ENCODE measurements at regions not wholly inside any gene's neighbourhood (a gene's known extent, or its start where the extent isn't known, plus 50 kb on each side); places are given as distances from the start of the nearest gene placed in this dataset.

DNA sequence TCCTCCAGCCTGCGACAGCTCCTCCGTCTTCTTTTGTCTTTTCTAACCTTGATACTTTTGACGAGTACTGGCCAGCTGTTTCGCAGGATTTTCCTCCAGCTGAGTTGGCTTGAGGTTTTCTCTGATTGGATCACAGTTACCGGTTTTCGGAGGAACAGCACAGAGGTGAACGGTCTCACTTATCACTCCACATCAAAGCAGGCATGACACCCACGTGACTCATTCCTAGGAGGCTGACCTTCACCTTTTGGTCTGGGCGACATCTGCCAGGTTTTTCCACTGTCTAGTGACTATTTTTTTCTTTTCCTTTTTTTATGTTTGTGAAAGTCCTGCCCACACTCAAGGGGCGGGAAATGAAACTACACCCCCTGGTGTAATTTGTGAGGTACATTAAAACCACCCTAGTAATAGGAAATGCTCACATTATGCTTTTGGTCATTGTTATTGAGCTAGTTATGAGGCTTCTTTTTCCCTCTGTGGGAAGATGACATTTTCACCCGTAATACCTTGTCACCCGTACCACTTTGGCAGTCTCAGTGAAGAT lies 319.2 kb downstream of the GADD45G start:
- peak; percentile 62 for DNase-seq

DNA sequence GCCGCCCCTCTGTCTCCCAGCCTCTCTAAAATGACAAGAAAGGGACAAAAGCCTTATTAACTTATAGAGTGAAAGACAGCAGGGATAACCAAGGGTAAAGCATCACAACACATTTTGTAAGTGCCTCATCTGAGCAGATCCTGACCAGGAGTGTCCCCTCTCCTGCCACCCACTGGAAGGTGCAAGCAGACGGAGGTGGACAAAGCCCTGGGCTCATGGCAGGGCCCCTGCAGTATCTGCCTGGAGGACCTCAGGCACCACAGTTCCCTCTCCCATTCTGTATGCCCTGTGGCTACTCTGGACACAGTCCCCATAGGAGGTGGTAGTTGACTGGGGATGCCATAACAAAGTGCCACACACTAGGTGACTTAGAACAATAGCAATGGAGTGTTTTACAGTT lies 319.8 kb downstream of the GADD45G start:
- no peak for DNase-seq

DNA sequence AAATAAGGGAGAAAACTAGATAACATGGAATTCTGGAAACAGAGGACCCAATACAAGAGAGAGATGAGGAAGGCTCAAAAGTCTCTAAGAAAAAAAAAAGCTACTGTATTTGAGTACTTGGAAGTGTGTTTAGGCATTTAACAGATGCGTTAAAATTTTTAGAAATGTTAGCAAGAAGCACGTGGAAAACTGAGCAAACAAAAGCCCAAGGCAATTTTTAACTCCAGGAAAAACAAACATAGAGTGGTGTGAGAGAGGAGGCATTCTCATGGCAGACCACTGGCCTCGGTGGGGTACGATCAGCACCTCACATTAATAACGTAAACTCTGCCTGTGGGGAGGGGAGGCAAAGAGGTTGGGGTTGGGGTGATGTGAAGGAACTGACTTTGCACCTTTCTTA lies 321.4 kb downstream of the GADD45G start:
- DNase-seq, result no peak

DNA sequence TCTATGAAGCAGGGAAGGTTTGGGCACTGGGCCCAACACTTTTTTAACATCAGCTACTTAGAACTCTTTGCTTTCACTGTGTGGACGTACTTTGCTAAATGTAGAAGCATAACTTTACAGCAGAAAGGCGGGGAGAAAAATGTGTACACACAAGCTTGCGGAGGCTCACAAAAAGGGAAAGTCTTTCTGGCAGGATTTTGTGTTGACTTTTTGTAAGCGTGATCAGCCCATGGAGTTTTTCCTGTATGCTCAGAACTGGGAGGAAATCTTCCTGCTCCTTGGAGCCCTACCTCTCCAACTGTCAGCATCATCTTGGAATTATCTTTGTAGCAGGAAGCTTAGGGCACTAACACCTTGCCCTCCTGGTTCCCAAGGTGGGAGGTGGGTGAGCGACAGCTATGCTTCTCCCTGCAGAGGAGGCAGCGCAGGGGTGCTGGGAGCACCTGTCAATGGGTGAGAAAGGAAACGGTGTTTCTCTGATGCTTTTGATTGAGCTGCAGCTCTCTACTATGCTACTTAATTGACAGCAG lies 321.9 kb downstream of the GADD45G start:
- no peak for DNase-seq

DNA sequence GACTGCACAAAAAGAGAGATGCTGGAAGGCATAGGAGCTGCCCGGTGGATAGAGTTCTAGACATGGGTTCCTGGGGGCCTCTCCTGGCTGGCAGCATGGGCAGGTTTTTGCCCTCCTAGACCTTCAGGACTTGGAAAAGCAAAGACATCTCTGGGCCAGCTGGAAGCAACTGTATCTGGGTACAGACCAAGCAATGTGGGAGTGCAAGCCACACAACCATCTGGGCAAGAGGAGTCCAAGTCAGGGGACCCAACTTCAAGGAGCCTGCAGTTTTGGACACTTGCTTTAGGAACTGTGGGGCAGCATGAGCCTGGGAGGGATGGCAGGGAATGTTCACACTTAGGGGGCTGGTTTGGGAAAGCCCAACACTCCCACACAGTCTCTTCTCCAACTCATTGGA lies 323.3 kb downstream of the GADD45G start:
- DNase-seq, result no peak

DNA sequence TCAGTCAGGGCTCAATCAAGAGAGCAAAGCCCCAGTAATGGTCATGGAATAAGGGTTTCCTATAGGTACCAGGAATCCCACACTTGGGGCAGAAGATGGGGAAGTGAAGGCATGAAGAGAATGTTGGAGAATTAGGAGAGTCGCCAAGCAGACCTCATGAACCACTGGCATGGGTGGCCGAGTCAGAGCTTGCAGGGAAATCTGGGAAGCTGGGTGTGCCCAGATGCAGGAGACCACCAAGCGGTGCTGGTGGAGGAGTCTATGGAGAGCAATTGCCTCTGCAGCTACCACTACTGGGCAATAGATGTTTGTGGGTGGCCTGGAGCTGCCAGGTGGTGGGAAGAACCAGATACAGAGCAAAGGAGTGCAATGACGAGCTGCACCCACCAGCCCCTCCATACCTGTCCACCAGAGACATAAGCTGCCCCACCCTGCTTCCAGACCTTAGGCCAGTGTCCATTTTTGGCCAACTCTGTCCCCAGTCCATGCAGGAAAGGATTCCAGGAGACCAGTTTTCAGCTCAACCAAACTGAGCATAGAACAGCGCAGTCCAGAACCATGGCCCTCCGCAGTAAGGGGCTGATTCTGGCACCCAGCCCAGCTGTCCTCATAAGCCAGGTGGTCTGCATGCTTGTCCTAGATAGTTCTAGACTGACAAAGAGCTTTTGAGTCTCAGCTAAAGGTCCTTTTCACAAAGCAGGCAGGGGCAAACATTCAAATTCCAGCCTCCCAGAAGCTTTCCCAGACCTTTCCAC lies 323.9 kb downstream of the GADD45G start:
- DNase-seq, result no peak

DNA sequence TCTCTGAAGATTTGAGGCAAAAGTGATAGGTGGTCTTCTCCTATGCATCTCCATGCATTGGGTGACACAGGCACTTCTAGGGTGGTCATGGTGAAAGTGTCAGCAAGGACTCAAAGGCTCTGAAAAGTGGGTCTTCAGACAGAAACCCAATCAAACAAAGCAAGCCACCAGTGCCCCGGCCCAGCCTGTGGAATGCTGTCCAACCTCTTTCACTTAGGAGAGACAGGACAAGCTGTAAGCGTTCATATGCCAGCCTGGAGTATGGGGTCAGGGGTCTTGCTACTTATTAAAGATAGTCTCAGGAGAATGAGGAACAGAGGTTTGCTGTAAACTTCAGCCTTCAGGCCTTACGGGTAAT lies 324.5 kb downstream of the GADD45G start:
- no peak for DNase-seq

DNA sequence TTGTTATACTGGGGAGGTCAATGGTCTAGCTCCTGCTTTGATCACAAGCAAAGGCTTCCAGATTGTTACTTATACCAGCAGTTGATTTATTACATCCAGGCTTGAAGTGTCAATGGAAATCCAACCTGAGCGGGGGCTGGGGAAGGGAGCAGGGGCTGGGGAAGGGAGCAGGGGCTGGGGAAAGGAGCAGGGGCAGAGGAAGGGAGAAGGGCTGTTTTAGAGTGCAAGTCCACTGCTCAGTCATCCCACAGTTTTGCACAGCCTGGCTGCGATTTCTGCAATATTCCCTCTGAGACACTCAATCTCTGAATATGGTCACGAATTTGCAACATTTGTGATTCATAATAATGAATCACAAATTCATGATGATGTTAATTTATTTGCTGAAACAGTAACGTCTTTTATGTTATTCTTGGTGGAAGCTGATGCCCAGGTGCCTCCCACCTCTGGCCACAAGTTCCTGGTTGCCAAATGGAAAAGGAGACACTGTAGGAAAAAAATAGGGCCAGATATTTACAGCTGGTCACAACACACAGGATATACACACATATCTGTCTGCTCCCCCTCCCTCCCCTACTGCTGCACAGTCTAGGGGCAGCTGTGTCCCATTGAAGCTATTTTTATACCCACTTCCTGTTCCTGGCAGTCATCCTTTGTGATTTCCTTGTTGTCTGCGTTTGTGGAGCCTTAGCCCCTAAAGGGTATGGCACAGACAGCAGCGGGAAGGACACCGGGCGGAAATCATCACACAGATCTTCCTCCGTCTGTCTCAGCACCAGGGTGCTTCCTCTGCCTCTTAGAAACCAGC lies 325.1 kb downstream of the GADD45G start:
- DNase-seq, result peak; percentile 81

DNA sequence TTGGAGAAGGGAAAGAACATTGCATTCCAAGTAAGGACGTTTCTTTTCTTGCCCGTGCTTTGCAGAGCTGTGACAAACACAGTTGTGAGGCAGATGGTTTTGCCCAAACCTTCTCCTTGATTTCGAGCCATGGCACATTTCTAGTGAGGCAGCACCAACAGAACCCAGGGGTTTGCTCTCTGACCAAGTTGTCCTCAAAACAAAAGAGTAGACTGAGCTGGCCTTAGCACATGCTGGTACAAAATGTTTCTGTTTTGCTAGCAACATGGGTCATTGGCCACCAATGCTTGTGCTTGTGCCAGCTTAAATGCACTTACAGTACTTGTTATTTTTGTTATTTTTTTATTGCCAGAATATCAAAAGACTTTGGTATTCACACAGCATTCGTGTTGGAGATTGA lies 328.8 kb downstream of the GADD45G start:
- no peak for DNase-seq

DNA sequence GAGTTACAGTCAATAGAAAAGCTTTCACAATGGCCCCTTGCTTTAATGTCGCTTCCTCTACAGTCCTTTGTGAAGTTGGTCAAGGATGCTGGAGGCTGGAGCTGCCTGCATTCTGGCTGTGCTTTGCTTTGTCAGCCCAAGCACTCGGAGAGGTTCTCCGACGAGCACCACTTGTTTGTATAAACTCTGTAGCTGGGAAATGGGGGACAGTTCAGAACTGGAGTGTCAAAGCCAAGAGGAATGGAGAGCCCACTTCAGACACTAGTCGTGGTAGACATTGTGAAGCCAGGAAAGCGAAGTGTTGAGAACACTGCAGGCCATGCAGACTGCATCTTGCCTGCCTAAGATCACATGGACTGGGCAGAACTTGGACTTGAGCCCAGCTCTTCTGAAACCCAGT lies 330.3 kb downstream of the GADD45G start:
- DNase-seq, result peak; percentile 74

DNA sequence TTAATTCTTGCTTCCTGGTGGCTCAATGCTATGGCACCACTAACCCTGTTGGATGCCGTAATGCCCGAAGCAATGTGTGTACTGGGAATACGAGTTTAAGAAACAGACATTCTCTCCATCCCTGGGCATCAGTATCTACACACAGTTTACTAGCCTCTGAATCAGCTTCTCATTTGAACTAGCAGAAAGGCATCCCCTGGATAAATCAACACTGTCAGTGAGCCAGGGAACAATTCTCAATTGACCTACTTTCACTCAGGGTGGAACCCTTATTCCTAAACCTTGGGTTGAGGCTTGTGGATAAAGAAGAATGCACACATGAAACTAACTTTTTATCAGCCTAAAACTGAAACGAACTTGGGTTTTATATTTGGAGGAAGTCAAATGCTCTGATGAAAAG lies 331.0 kb downstream of the GADD45G start:
- DNase-seq, result no peak

DNA sequence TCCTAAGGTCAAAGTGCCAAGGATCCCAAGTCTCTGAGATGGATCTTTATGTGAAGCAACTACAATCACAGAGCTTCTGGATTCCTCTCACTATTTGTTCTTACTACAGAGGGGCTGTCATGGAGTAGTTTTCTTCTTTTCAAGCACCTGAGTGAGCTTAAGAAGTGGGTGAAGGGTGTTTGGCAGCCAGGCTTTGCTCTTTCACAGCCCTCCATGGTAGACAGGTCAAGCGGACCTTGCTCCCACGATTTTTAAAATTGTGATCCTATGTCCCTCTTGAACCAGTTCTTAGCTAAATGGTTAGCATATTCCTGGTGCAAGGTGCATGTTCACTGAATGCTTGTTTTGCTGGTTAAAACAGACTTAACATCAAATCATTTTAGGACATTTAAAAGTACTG lies 332.2 kb downstream of the GADD45G start:
- no peak for DNase-seq

DNA sequence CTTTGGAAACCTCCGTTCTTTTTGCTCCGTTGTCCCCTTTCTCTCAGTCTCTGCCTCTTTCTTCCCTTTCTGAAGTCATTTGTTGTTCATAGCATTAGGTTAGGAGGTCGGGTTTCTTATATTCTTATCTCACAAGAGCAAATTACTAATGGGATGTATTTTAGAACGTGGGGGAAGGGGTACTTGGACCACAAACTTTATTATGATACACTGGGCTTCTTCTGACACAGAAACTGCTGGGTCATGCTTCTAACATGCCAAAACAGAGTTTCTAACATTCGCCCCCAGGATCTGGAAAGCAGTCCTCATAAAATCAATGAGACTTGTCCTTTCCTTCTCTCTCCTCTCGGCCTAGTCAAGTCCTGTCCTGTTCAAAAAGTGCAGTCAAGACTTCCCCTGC lies 334.4 kb downstream of the GADD45G start:
- DNase-seq, result no peak

DNA sequence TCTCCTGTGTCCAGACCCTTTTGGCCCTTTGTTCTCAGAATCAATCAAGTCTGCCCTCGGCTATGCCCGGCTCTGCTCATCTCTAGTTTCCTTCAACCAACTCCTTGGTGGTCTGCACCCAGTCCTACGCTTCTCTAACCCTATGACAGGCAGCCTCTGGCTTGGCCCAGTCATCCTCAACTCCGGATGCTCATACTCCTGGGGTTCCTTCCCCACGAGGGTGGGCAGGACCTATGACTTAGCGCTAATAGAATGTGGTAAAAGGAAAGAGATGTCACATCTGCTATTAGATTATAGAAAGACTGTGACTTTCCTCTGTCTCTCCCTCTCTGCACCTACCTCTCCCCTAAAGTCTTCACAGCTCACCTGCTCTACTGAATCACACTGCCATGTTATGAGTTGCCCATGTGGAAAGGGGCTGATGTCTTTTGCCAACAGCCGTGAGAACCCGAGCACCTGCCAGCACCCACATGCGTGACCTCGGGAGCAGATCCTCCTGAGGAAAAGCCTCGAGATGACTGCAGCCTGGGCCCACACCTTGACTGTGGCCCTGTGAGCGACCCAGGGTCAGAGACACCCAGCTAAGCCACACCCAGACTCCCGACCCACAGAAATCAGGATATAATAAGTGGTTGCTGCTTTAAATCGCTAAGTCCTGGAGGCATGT lies 334.9 kb downstream of the GADD45G start:
- DNase-seq, result no peak

DNA sequence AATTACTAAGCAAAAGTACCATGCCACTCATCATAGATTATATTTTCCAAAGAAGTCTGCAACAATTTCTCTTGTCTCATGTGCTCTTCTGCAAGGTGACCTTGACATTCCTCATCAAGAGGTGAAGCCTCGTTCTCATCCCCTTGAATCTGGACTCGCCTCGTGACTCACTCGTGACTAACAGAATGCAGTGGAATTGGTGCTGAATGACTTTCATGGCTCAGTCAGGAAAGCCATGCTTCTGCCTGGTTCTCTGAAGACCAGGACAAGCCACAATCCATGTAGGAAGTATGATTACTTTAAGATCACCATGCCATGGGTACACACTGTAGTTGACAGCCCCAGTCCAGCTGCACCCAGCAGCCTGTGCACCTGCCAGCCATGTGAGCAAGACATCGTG lies 335.8 kb downstream of the GADD45G start:
- DNase-seq, result no peak

DNA sequence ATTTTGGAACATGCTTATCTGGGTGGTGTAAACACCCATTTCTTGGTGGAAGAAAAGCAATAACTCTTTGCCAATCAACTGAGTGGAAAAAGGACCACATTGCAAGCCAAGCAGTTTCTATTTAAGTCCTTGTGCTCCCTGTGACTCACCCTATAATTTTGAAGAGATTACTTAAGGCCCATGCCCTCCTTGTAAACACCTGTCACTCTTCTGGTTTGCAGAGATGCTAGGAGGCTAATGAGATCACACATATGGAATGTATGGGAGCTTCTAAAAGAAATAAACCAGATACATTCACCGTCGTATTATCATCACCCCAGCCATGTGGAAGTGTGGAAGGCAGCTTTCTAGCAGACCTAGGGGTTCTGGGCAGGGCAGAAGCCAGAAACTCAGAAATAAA lies 337.1 kb downstream of the GADD45G start:
- DNase-seq, result peak; percentile 60

DNA sequence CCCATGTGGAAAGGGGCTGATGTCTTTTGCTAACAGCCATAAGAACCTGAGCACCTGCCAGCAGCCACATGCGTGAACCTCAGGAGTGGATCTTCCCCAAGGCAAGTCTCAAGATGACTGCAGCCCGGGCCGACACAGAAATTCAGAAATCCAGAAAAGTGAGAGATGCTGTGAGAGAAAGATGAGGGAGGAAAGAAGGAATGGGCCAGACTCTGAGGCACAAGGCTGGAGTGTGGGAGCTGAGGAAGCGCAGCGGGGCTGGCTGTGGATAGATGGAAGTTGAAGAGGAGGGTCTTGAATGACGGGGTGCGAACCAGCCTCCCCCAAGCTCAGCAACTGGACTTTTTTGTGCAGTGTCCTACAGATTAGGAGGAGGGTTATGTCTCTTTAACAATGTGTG lies 337.8 kb downstream of the GADD45G start:
- no peak for DNase-seq

DNA sequence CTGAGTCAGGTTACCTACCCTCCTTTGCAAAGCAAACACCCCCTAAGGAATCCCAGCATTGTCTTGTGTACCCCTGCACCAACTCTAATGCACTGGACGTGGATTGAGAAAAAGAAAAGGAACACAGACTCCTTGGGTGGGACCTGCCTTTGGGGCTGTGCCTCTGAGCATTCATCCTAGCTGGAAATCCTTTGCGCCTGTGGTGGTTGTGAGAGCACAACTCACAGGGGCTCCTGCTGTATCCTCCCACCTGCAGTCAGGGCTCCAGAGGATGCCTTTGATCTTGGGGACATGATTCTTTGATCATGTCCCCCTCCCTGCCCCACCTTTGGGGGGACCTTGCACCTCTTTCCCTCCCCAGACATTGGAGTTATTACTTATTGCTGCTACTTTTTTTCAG lies 338.5 kb downstream of the GADD45G start:
- no peak for DNase-seq

DNA sequence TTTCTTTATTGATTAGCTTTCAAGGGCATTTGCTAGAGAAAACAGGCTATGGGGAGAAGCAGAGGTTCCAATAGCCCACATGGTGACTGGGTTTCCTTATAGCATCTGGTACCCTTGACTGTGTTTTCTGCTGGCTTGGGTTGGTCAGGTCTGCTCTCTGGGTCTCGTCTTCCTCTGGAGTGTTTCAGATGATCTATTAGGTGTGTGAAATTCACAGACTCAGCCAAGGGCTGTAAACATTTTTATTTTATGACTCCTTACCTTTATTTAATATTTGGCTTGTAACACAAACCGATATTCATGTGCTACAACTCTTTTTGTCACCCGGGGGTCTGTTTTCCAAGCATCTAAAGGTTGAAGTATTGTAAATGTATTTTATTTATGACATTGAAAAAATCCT lies 338.9 kb downstream of the GADD45G start:
- no peak for DNase-seq

DNA sequence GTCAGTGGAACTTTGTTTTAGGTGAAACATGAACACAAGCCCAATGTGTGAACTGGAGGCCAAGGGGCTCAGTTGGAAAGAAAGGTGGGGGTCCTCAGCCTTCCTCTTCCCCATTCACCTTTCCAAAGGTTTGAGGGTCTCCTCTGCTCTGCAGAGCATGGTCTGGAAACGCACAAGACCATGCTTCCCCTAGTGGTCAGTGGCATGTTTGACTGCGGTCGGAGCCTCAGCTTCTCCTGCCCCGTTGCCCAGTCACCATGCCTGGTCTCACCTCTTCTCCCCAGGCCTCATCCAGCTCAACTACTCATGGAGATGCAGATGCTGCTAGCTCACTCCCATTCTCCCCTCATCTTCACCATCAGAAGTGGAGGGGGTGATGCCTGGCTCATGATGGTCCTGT lies 340.3 kb downstream of the GADD45G start:
- no peak for DNase-seq

DNA sequence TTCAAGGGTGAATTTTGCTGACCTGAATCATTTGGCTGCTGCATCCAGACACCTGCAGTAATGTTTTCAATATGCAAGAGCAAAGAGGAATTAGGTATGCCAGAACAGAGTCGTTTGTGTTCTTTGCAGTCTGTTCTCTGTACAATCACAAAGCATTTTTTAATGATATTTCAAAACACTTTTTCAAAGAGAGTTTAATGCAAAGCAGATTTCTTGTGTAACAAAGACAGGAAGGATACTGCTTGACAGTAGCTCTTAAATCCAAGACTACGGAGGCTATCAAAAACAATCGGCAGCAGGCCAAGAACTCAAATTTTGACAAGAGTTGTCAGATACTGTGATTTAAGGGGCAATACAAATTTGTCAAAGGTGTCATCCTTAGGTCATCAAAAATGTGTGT lies 341.9 kb downstream of the GADD45G start:
- DNase-seq, result no peak

DNA sequence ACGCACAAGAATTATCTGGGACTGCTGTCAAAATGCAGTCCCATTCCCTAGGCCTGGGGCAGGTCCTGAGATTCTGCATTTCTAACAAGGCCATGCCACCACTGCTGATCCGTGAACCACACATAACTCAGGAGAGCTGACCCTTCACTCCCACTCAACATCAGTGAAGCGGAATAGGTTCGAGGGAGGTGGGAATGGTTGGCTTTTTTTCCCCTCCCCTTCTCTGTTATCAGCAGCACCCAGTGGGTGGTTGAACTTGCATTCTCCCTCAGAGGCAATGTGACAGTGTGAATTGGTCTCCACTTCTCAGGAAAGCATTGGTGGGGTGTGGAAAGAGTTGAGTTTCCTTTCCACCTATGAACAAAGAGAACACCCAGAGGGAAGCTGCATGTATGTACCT lies 344.3 kb downstream of the GADD45G start:
- no peak for DNase-seq

DNA sequence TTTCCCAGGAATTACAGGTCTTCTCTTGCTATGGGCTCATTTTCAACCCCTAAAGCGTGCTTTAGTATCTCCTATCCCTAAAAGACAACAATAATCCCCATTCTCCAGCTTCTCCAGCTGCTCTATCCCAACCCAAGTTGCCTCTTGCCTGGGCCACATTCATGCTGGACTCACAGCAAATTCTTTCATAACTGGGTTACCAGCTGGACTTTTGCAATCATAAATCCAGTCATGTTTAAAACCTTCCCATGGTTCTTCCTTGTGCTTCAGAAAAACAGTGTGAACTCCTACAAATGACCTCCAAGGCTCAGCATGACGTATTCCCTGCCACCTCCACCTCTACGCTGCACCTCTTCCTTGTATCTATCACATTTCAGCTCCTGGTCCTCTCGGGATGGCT lies 346.9 kb downstream of the GADD45G start:
- no peak for DNase-seq

DNA sequence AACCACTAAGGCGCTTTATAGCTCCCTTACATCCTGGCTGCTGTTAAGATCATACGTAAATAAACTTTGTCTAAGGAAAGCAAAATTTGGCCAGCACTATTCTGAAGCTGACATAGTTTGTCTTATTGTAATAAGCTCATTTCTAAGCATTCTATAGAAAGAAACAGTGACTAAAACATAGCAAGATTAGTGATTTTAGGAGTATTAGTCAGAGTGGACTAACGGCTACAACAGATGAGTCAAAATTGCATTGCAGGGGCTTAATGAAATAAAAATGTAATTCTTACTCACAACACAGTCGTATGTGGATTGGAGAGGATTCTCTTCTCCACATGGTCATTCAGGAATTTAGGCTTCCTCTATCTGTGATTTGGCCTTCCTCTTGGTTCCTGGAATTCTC lies 347.6 kb downstream of the GADD45G start:
- DNase-seq, result no peak

Measured in NCI-H510A treated with DMSO at 0.1 percent for 48 hours (cell line).